HG02588 (cell line): ENCODE measurements at regions not wholly inside any gene's neighbourhood (a gene's known extent, or its start where the extent isn't known, plus 50 kb on each side); places are given as distances from the start of the nearest gene placed in this dataset.
A peak's percentile ranks its signal among the peaks of the same experiment; 100 is the strongest.
"Not testable (repeated sequence)": the region's sequence is repeated elsewhere in the genome, so short reads cannot be mapped to it uniquely, and the experiment has no call there.

Experiments
- ATAC-seq: cut with Tn5 transposase; IDR thresholded peaks from one replicate; pipeline ENCODE4 v1.9.1; 2021; ENCODE audit warnings: mild to moderate bottlenecking, moderate library complexity; ENCODE audit not compliant: unreplicated experiment

- no peak for ATAC-seq
Observed at GRCh38 chr5:160479220-160479619, 57.6 kb downstream of the PTTG1 start.

- ATAC-seq, result no peak
Observed at GRCh38 chr5:160479926-160480325, 58.3 kb downstream of the PTTG1 start.

GRCh38 chr5:160480652-160481051 is 59.0 kb downstream of the PTTG1 start:
- no peak for ATAC-seq

GRCh38 chr5:160484678-160485077 is 63.0 kb downstream of the PTTG1 start:
- ATAC-seq, result no peak

- ATAC-seq, result no peak
Observed at GRCh38 chr5:160485364-160485969, 63.8 kb downstream of the PTTG1 start.

GRCh38 chr5:160486573-160486972 is 64.9 kb downstream of the PTTG1 start:
- ATAC-seq, result peak; percentile 54

- ATAC-seq, result no peak
Observed at GRCh38 chr5:160488394-160489325, 67.0 kb downstream of the PTTG1 start.

- no peak for ATAC-seq
Observed at GRCh38 chr5:160491438-160491837, 69.8 kb downstream of the PTTG1 start.

GRCh38 chr5:160492565-160492964 is 70.9 kb downstream of the PTTG1 start:
- ATAC-seq, result no peak

- ATAC-seq, result no peak
Observed at GRCh38 chr5:160493806-160494338, 72.2 kb downstream of the PTTG1 start.

GRCh38 chr5:160494451-160494850 is 72.8 kb downstream of the PTTG1 start:
- ATAC-seq, result no peak

GRCh38 chr5:160496334-160496733 is 74.7 kb downstream of the PTTG1 start:
- ATAC-seq, result peak; percentile 76

GRCh38 chr5:160496784-160497183 is 75.1 kb downstream of the PTTG1 start:
- ATAC-seq, result no peak

- no peak for ATAC-seq
Observed at GRCh38 chr5:160497878-160498277, 76.2 kb downstream of the PTTG1 start.

- ATAC-seq, result not testable (repeated sequence)
Observed at GRCh38 chr5:160498441-160499043, 76.9 kb downstream of the PTTG1 start.

- ATAC-seq, result no peak
Observed at GRCh38 chr5:160500786-160501779, 79.4 kb downstream of the PTTG1 start.

- no peak for ATAC-seq
Observed at GRCh38 chr5:160504906-160505305, 83.3 kb downstream of the PTTG1 start.

GRCh38 chr5:160506006-160507004 is 84.7 kb downstream of the PTTG1 start:
- ATAC-seq, result peak; percentile 67

GRCh38 chr5:160507221-160507721 is 85.6 kb downstream of the PTTG1 start:
- ATAC-seq, result peak; percentile 35
